NCI-H1105 (cell line): ENCODE measurements at regions not wholly inside any gene's neighbourhood (a gene's known extent, or its start where the extent isn't known, plus 50 kb on each side); places are given as distances from the start of the nearest gene placed in this dataset.

Source experiments
- DNase-seq: peaks from one replicate; lab custom pipeline; 2025; lab: John Stamatoyannopoulos, UW

DNA sequence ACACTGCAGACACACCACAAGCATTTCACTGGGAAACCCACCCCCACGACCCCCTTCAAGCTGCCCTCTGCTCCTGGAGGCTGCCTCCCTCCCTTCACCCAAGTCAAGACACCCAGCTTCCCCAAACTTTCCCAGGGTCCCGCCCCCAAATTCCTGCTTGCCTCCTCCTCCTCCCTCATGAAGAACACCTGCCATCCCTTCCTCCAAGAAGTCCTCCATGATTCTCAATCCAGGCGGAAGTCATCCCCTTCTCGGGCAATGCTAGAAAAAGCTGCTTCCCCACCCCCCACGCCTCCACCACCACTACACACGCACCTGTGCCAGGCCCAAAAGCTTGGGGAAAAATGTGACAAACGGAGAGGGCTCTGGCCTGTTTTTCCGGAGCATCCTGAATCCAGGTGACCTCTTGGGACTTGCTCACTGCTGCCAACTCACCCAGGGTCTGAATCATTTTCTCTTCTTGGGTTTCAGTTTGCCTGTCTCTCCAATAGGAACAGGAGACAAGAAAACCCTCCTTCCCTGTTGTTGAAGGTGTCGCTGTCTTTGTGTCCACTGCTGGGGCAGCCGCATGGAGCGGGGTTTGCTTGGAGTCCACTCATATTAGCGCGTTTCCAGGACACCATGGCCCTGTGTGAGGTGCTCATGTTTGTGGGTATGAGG is 101.0 kb upstream of the CASZ1 start:
- DNase-seq = no peak

DNA sequence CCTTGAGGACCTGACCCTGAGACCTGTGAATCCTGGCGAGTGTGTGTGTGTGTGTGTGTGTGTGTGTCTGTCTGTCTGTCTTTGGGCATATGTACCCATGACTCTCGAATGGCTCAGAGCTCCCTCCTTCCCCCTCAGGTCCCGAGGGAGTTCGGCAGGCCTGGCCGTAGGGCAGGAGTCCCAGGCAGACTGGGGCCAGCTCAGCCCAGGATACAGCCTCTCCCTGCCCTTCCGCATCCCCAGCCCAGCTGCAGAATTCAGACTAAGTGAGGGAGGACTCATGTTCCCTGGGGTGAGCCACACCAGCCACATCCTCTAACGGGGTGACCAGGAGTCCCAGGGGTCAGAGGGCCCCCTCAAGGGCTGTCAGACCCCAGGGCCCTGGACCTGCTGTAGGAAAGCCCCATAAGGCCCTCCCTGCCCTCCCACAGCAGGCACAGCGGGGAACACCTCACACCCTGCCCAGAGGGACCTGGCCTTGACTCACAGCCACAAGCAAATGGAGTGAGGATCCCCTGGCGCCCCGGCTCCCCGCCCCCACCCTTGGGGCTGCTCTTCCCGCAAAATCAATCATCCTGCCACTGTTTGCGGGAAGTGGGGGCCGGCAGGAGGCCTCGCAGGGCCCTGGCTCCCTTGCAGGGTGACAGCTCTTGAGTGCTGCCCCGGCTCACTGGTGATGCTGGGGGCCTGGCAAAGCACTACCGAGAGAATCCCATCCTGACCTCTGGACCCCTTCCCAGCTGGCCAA is 101.7 kb upstream of the CASZ1 start:
- DNase-seq = no peak

DNA sequence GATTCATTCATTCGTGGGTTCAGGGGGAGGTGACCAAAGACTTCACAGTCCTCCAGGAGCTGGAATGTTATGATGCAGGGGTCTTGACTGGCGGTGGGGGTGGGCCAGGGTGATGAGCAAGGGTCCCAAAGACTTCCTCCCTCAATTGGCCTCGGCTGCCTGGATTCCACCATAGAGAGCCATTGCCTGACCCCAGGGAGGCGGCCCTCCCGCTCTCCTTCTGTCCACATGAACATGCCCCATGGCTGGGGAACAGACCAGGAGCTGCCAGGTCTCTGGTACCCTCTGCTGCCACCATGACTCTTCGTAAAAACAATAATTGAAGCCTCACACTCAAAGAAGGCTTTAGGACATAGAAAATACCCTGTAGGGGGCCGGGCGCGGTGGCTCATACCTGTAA is 102.5 kb upstream of the CASZ1 start:
- DNase-seq = no peak

DNA sequence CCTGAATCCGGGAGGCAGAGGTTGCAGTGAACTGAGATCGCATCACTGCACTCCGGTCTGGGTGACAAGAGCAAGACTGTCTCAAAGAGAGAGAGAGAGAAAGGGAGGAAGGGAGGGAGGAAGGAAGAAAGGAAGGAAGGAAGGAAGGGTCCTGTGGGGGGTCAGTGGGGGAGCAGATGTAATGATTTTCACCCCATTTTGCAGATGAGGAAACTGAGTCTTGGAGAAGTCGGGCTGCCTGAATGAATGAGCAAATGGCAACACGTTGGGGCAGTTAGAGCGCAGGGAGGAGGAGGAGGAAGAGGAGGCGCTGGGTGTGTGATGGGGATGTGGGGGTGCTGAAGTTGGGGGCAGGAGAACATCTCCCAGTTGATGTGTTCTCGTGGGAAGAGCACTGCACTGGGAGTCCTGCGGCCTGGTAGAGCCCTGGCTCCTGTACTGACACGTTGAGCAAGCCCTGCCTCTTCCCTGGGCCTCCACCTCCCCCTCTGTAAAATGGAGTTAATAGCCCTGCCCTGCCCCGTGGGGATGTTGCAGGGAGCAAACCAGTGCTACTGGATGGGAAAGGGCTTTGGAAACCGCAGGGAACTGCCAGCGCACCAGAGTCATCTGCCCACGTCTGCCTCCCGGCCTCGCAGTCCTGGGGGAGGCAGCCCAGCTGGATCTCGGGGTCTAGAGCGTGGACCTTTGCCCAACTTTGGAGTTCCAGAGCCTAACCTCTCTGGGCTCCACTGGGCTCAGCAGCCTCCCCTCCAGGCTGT is 103.2 kb upstream of the CASZ1 start:
- no peak for DNase-seq

DNA sequence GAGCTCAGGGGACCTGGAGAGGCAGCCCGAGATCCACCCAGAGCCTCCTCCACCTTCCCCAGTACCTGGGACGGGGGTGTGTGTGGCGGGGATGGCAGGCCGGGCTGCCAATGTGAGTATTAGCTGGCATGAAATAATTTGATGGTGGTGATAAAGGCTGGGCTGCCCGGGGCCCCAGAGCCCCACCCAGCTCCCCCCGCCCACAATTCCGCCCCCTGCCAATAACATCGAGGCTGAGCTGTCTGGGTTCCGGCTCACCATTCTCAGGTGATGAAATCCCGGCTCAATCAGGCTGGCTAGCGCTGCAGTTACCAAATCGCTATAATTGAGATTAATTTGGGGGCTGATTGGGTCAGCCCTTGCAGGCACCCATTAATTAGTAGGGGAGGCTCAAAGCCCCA is 103.8 kb upstream of the CASZ1 start:
- peak; percentile 33 for DNase-seq

DNA sequence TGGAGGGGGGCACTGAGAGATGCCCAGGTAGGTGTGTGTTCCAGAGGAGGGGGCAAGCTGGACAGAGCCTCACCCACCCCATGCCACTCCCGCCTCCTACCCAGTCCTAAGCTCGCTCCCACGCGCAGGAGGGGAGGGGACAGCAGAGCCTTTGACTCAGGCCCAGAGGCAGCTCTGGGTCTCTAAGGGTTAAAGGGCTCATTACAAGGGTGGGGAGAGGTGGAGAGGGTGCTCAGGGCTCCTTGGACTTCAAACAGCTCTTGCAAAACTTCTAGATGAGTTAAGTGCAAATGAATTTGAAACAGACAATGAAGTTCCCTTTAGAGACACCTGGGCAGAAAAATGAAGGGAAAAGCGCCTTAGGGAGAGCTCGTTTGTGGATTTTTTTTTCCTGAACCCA is 104.2 kb upstream of the CASZ1 start:
- DNase-seq = peak; percentile 32

DNA sequence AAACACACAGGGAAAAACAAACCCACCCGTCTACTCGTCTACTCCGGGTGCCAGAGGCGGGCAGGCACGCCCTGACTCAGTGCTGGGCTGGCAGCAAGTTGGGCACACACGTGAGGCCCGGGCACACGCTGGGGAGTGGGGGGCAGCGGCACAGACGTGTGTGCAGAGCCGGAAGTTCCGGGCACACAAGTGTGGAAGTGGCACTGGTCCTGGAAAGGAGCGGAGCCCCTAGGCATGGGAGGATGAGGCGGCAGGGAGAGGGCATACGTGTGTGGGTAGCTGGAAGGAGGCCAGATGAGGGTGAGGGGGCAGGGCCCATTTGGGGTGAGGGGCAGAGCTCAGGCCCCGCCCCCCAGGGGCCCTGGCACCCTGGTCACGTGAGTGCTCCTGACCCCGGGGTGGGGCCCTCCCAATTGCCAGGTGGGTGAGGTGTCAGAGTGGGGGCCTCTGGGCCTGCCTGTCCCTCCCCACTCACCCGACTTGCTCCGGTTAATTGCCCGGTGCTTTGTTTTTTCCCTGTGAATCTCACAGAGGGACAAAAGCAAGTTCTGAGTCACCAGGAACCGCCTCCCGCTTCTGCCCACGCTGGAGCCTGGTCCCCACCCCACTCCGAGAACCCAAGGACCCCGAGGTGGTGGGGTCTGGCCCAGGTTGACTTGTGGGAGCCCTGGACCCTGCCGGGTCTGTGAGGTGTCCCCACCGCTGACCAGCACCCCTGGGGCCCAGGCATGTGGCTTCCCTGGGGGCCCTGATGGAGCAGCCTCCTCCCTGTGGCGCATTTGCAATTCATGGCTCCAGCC is 104.8 kb upstream of the CASZ1 start:
- peak; percentile 25 for DNase-seq

DNA sequence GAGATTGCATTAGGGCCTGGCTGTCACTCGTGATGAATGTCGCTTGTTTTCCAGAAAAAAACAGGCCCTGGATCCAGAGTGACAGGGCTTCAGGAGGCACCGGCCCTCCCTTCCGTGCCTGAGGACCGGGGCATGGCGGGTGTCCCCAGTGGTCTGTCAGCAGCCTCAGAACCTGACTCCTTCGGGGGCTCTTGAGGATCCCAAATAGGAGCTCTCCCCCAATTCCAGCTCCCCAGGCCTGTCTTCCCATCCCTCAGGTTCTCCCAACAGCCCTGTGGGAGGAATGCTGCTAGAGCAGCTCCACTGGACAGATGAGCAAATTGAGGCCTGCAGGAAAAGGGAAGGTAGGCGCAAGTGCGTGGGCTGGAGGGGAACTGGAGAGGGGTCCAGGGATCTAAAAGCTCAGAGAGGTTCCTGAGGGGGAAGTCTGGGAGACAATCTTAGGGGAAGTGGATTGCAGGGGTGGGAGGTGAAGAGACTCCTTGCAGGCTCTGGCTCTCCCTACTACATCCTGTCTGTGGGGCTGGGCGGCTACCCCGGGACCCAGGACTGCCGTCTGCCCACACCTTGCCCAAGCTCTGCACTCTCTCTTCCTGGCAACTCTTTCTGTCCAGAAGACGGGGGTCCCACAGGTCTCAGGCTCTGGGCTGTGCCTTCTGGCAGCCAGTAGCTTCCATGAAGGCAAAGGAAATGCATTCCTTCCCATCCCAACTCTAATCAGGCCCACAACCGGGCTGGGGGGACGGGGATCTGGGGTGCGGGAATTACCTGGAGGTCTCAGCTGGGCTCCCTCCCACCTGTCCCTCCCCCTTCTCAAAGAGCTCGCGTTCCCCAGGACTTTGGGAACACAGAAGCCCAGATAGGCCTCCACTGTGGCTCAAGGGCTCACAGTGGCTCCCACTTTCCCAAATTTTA is 105.7 kb upstream of the CASZ1 start:
- no peak for DNase-seq

DNA sequence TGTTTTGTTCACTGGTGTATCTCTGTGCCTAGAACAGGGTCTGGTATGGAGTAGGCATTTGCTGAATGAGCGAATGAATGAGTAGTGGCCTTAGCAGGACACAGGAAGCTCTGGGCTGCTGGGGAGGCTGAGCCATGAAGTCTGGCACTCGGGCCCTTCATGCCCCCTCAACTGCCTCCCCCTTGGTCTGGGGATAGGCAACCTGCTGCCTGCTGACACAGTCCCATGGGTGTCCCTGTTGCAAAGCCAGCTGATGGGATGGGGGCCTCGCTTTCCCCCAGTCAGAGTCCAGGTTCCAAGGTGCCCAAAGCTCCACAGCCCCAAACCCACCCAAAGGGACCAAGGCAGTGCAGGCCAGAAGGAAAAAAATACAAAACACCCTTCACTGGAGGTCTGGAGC is 107.0 kb upstream of the CASZ1 start:
- no peak for DNase-seq

DNA sequence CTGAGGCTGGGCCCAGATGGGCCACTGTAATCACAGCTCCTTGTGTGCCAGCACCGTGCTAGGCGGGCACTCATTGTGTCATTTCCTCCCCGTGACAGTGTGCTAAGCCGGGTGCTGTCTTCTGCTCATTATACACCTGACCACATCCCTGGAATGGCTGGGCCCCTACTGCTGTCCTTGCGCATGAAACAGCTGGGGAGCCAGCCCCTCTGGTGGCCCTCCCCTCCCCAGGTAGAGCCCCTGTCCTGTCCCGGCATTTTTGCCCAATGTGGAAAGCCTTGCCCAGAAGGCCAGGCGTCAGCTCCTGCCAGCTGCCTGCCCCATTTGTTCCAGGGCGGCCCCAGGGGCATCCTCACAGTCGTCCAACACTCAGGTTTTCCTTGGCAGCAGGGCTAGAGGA is 107.4 kb upstream of the CASZ1 start:
- DNase-seq = no peak

DNA sequence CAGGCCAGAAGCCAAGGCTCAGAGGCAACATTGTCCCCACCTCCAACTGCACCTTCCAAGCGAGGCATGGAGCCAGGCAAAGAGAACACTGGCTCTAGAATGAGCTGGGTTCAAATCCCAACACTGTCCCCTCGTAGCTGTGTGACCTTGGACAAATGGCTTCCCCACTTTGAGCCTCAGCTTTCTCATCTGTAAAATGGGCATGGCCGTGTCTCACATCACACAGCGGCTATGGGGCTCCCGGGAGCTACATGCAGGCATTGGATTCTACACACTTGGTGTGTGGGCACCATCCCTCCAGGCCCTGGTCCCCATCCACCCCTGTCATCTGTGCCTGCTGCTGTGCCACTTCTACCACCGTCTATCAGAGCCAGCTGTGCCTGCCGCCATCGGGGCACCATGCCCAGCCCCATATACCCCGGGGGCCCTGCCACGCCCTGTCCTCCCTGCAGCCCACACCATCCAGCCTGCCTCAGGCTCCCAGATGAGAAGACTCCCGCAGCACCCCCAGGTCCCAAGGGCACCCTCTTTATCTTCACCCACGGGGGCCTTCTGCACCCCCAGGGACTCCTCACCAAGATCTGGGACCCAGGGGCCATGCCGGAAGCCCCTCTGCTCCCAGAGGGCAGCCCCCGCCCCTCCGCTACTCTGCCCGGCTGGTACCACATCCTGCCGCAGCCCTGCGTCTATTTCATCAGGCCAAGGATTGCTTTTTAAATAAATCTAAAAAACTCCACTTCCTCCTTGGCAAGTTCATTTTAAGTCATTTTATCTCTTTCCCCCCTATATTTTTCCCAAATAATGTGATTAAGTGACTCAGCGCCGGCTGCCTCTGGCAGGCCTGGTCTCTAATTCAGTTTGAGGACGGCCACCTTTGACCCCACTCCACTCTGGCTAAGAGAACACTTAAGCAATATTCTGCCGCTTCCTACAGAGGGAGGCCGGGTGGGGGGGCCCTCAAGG is 107.8 kb upstream of the TARDBP start:
- no peak for DNase-seq

DNA sequence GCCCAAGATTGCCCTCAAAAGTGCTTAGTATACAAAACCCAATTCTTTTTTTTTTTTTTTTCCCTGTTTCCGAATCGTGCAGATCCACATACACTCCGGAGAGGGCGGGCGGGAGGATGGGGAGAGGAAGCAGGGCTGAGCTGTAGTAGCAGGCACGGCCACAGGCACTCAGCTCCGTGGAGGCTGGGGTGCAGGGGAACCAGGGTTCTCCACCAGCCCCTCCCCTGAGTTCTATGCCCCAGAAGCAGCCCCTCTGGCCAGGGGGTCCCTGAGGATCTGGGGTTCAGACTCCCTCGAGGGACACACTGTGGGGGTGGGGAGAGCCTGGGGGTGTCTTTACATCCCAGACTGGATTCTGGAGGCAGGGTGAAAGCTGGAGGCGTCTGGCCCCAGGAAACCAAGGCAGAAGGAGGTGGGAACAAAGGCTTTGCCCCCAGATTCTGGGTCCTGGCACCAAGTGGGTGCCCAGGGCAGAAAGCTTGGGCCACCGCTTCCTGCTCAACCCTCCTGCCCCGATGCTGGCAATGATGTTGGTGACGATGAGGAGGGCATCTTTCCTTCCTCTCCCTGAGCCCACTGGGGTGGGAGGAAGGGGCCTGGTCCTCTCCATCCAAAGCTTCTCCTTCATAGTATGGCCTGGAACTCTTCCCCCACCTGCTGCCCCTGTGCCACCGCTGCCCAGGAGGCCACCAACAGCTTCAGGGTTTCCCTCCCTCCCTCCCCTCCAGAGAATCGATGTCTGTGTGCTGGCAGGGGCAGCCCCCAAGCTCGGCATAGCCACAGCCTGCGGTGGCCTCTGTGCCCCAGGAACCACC is 106.4 kb upstream of the TARDBP start:
- no peak for DNase-seq

DNA sequence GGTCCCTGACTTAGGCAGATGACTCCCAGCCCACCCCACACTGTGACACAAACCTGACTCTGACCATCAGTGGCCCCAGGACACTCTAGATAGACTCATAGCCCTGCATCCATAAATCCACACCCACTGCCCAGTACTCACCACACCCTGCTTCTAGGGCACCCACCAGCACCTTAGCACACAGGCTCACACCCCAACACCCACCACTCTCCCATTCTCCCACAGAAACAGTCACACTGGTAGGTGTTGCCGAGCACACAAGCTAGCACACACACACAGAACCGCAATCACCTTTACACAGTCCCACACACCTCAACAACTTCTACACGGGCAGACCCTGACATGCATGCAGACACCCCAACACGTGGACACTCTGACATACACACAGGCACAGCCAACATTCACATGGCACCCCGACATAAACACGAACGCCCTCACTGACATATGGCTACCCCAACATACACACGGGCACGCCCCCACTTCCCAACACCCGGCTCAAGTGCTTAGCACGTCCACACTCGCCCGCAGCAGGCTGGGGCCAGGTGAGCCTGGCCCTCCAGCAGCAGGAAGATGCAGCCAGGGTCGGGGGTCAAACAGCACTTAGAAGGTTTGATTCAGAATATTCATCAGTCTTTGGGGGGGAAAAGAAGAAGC is 105.5 kb upstream of the TARDBP start:
- DNase-seq = peak; percentile 6

DNA sequence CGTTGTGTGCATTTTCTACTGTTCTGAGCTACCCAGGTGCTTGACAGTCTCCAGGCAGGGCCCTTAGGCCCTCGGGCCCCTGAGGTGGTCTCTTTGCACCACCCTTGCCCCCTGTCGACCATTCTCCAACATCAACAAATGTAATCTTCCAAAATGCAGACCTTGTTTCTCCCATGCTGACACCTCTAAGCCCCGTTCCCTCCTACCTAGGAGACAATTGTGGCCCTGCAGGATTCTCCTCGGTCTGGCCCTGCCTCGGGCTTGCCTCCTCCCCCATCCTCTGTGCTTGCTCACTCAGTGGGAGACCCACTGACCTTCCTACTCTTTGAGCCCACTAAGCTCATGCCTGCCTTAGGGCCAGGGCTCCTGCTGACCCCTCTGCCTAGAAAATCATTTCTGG is 104.2 kb upstream of the TARDBP start:
- DNase-seq = no peak

DNA sequence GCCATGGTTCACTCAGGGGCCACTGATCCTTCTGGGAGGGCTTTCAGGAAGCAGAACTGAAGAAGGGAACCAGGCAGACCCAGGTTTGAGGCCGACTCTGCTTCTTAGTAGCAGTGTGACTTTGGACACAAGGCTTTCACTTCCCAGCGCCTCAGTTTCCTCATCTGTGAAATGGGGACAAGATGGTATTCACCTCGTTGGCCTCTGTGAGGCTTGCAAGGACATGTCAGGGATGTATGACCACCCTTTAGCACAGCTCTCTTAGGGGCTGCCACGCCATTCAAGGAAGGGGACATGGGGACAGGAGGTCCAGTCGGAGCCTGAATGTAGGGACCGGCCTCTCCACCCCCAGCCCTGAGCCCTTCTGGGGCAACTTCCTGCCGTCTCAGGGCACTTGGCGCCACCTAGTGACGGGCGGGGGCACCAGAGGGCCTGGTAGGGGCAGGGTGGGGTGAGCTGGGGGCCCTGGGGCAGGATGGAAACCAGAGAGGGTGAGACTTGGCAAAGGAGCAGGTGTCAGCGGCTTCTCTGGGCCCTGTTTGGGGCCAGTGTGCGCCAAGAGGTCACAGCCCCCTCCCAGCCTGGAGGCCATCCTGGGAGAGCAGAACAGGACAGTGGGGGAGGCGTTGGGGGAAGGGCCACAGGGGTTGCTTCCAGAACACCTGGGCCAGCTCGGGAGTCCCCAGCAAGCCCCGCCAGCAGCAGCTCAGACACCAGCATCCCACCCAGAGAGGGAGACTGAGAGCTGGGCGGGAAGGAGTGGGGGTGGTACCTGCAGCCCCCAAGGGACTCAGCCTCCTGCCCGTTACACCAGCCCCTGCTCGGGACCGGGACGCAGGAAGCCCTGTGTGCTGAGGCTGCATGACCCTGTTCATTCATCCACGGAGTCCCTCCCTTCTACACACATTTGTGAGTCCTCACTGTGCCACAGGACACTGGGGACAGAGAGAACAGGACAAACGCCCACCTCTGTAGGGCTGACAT is 102.5 kb upstream of the TARDBP start:
- no peak for DNase-seq

DNA sequence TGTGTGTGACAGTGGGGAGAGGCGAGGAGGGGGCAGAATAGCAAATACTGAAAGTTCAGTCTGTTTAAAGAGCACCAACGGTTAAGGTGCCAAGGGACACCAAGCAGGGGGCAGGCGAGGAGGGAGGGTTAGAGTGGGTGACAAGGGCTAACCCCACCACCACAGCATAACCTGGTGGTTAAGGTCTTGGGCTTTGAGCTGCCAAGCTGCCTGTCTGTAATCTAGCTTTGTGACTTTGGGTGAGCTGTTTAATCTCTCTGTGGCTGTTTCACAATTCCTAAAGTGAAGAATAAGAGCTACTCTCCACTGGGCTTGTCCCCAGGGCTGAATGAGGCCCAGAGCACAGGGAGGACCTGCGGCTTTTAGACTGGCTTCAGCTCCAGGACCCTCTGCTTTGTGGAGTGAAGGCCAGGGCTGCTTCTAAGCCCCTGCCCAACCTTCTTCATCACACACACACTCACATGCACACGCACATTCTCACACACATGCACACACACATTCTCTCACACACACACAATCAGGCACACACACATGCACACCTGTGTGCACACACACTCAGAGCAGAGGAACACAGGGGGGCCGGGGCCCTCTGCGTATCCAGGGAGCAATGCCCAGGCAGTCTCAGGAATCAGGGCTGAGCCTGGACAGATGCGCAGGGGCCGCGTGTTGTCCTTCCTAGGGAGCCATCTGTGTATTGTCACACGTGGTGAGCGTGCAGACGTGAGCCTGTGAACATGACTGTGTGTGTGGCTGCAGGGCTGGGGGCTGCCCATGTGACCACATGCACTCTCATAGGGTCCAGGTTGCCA is 101.6 kb upstream of the TARDBP start:
- DNase-seq = no peak
